Activated T-helper 1 cell treated with anti-CD3 and anti-CD28 coated beads, Interleukin-12 subunit alpha, Interleukin-12 subunit beta, Interleukin-2, Interleukin-4 antibody, amounts not matched to agents 30 ng/mL and 10 ng/mL and 1 ng/mL, durations not matched to agents 14 hours and 24 hours and 36 hours (primary cell): ENCODE measurements at regions not wholly inside any gene's neighbourhood (a gene's known extent, or its start where the extent isn't known, plus 50 kb on each side); places are given as distances from the start of the nearest gene placed in this dataset.

ENCODE experiments used
- DNase-seq: peaks from one replicate; pipeline ENCODE4 v3.0.0; 2021; ENCODE audit warnings: low spot score
- H3K27ac Mint-ChIP-seq: one replicate; pipeline ENCODE4 v1.8.0; 2021; ENCODE audit warnings: mild to moderate bottlenecking, mixed read lengths
- H3K27me3 Mint-ChIP-seq: one replicate; pipeline ENCODE4 v1.8.0; 2022; ENCODE audit warnings: mild to moderate bottlenecking, moderate library complexity, mixed read lengths; ENCODE audit not compliant: insufficient read depth
- H3K36me3 Mint-ChIP-seq: one replicate; pipeline ENCODE4 v1.8.0; 2021; ENCODE audit warnings: low read depth, mixed read lengths
- H3K4me1 Mint-ChIP-seq: one replicate; pipeline ENCODE4 v1.8.0; 2021; ENCODE audit warnings: low read depth, mixed read lengths
- H3K4me3 Mint-ChIP-seq: one replicate; pipeline ENCODE4 v1.8.0; 2021; ENCODE audit warnings: mild to moderate bottlenecking, moderate library complexity, mixed read lengths
- H3K9me3 Mint-ChIP-seq: one replicate; pipeline ENCODE4 v1.8.0; 2021; ENCODE audit warnings: mixed read lengths
- intact Hi-C: fragments of 100-400 bp; cut with micrococcal nuclease; formaldehyde crosslinking; loops from one replicate; pipeline ENCODE4 v1.15.1; 2024

GRCh38 chr10:1978584-1978983 lies 241.3 kb upstream of the ADARB2 start:
- Mint-ChIP-seq H3K9me3 (peaks cover 10% of the 10 kb centered on the region), H3K36me3 (no peaks in the 10 kb centered on the region), H3K4me3 (no peak overlapping the region), H3K27ac (no peak overlapping the region), H3K4me1 (no peaks in the 10 kb centered on the region), H3K27me3 (peaks cover 2% of the 10 kb centered on the region)
- intact Hi-C loops, result no loop called here
- no peak for DNase-seq

- Mint-ChIP-seq H3K27me3 (peaks cover 2% of the 10 kb centered on the region), H3K4me3 (no peak overlapping the region), H3K27ac (no peak overlapping the region), H3K4me1 (no peaks in the 10 kb centered on the region), H3K9me3 (peaks cover 10% of the 10 kb centered on the region), H3K36me3 (no peaks in the 10 kb centered on the region)
- no peak for DNase-seq
- intact Hi-C loops, result no loop called here
These were observed 240.1 kb upstream of the ADARB2 start for GRCh38 chr10:1977461-1977860.

GRCh38 chr10:1972406-1972805 lies 235.1 kb upstream of the ADARB2 start:
- Mint-ChIP-seq H3K4me3 (no peak overlapping the region), H3K36me3 (no peaks in the 10 kb centered on the region), H3K27me3 (no peaks in the 10 kb centered on the region), H3K9me3 (peaks cover 7% of the 10 kb centered on the region), H3K4me1 (no peaks in the 10 kb centered on the region), H3K27ac (no peak overlapping the region)
- intact Hi-C loops, result no loop called here
- DNase-seq, result no peak

GRCh38 chr10:1968257-1969033 lies 231.1 kb upstream of the ADARB2 start:
- no peak for DNase-seq
- intact Hi-C loops, result no loop called here
- no peaks in the 10 kb centered on the region for H3K4me1 Mint-ChIP-seq
- no peaks in the 10 kb centered on the region for H3K36me3 Mint-ChIP-seq
- no peak overlapping the region for H3K27ac Mint-ChIP-seq
- peaks cover 5% of the 10 kb centered on the region for H3K9me3 Mint-ChIP-seq
- H3K4me3 Mint-ChIP-seq, result no peak overlapping the region
- H3K27me3 Mint-ChIP-seq, result no peaks in the 10 kb centered on the region

- intact Hi-C loops, result no loop called here
- H3K27ac Mint-ChIP-seq, result no peak overlapping the region
These were observed 229.5 kb upstream of the ADARB2 start for GRCh38 chr10:1966712-1967376.

GRCh38 chr10:1964476-1964875 lies 227.2 kb upstream of the ADARB2 start:
- peaks cover 2% of the 10 kb centered on the region for H3K27me3 Mint-ChIP-seq
- intact Hi-C loops, result no loop called here

More at GRCh38 chr10:1966712-1967376, 229.5 kb upstream of the ADARB2 start:
- no peak for DNase-seq
- H3K36me3 Mint-ChIP-seq, result no peaks in the 10 kb centered on the region
- no peaks in the 10 kb centered on the region for H3K27me3 Mint-ChIP-seq
- H3K4me1 Mint-ChIP-seq, result no peaks in the 10 kb centered on the region
- H3K4me3 Mint-ChIP-seq, result no peak overlapping the region
- no peaks in the 10 kb centered on the region for H3K9me3 Mint-ChIP-seq

GRCh38 chr10:1963341-1963740 lies 226.0 kb upstream of the ADARB2 start:
- Mint-ChIP-seq H3K4me1 (no peaks in the 10 kb centered on the region), H3K4me3 (no peak overlapping the region), H3K27me3 (peaks cover 2% of the 10 kb centered on the region), H3K9me3 (no peaks in the 10 kb centered on the region), H3K27ac (no peak overlapping the region), H3K36me3 (no peaks in the 10 kb centered on the region)
- DNase-seq, result no peak
- intact Hi-C loops, result no loop called here

More at GRCh38 chr10:1964476-1964875, 227.2 kb upstream of the ADARB2 start:
- H3K36me3 Mint-ChIP-seq, result no peaks in the 10 kb centered on the region
- no peak overlapping the region for H3K27ac Mint-ChIP-seq
- no peaks in the 10 kb centered on the region for H3K4me1 Mint-ChIP-seq
- H3K9me3 Mint-ChIP-seq, result no peaks in the 10 kb centered on the region
- H3K4me3 Mint-ChIP-seq, result no peak overlapping the region
- DNase-seq, result no peak

- Mint-ChIP-seq H3K4me3 (no peak overlapping the region), H3K27me3 (peaks cover 2% of the 10 kb centered on the region), H3K36me3 (no peaks in the 10 kb centered on the region), H3K4me1 (peaks cover 5% of the 10 kb centered on the region), H3K9me3 (no peaks in the 10 kb centered on the region), H3K27ac (no peak overlapping the region)
- DNase-seq, result no peak
- intact Hi-C loops, result no loop called here
These were observed 224.7 kb upstream of the ADARB2 start for GRCh38 chr10:1961989-1962388.

GRCh38 chr10:1960982-1961381 lies 223.7 kb upstream of the ADARB2 start:
- peaks cover 2% of the 10 kb centered on the region for H3K27me3 Mint-ChIP-seq
- no peak overlapping the region for H3K4me3 Mint-ChIP-seq
- intact Hi-C loops, result no loop called here
- H3K4me1 Mint-ChIP-seq, result peaks cover 10% of the 10 kb centered on the region
- H3K36me3 Mint-ChIP-seq, result no peaks in the 10 kb centered on the region
- H3K27ac Mint-ChIP-seq, result no peak overlapping the region
- no peaks in the 10 kb centered on the region for H3K9me3 Mint-ChIP-seq
- no peak for DNase-seq

- Mint-ChIP-seq H3K36me3 (no peaks in the 10 kb centered on the region), H3K4me1 (peaks cover 10% of the 10 kb centered on the region), H3K27ac (peak overlapping the region; percentile 55), H3K9me3 (no peaks in the 10 kb centered on the region), H3K4me3 (no peak overlapping the region), H3K27me3 (peaks cover 2% of the 10 kb centered on the region)
- intact Hi-C loops, result no loop called here
- DNase-seq, result no peak
These were observed 219.7 kb upstream of the ADARB2 start for GRCh38 chr10:1957057-1957456.

- no peak for DNase-seq
- no peaks in the 10 kb centered on the region for H3K36me3 Mint-ChIP-seq
These were observed 217.0 kb upstream of the ADARB2 start for GRCh38 chr10:1954300-1954699.

GRCh38 chr10:1952126-1953095 lies 215.1 kb upstream of the ADARB2 start:
- intact Hi-C loops, result no loop called here
- peaks cover 2% of the 10 kb centered on the region for H3K27me3 Mint-ChIP-seq

More at GRCh38 chr10:1954300-1954699, 217.0 kb upstream of the ADARB2 start:
- intact Hi-C loops, result no loop called here
- Mint-ChIP-seq H3K27me3 (no peaks in the 10 kb centered on the region), H3K4me3 (no peak overlapping the region), H3K9me3 (no peaks in the 10 kb centered on the region), H3K4me1 (peaks cover 10% of the 10 kb centered on the region), H3K27ac (no peak overlapping the region)

More at GRCh38 chr10:1952126-1953095, 215.1 kb upstream of the ADARB2 start:
- Mint-ChIP-seq H3K27ac (no peak overlapping the region), H3K4me3 (no peak overlapping the region), H3K36me3 (no peaks in the 10 kb centered on the region), H3K4me1 (peaks cover 9% of the 10 kb centered on the region), H3K9me3 (no peaks in the 10 kb centered on the region)
- no peak for DNase-seq
